Stimulated activated CD8-positive, alpha-beta memory T cell treated with anti-CD3 and anti-CD28 coated beads, Interleukin-4, amount 100 ng/mL, for 24 hours (primary cell): ENCODE measurements at regions not wholly inside any gene's neighbourhood (a gene's known extent, or its start where the extent isn't known, plus 50 kb on each side); places are given as distances from the start of the nearest gene placed in this dataset.
"Not testable (repeated sequence)": the region's sequence is repeated elsewhere in the genome, so short reads cannot be mapped to it uniquely, and the experiment has no call there.

ENCODE experiments used
- DNase-seq: peaks from one replicate; pipeline ENCODE4 v3.0.0-alpha.2; 2020; ENCODE audit warnings: low read depth

DNA sequence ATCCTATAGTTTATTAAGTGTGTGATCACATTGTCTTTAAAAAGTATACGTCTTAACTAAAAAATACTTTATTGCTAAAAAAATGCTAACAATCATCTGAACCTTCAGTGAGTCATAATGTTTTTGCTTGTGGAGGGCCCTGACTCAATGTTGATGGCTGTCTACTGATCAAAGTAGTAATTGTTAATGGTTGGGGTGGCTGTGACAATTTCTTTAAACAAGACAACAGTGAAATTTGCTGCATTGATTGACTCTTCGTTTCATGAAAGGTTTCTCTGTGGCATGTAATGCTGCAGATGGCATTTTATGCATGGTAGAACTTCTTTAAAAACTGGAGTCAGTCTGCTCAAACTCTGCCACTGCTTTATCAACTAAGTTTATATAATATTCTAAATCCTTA lies 101.4 kb upstream of the IL15 start:
- no peak for DNase-seq

DNA sequence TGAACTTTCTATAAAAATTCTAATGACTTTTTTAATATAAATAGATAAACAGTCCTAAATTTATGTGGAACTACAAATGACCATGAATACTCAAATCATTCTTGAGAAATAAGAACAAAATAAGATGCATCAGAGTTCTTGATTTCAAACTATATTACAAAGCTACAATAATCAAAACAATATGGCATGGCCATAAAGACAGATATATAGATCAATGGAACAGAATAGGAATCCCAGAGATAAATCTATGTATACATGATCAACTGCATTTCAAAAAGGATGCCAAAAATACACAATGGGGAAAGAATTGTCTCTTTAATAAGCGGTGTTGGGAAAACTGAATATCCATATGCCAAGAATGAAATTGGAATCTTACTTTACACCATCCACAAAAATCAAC lies 98.4 kb upstream of the IL15 start:
- DNase-seq, result no peak

GRCh38 chr4:141540643-141541042 lies 95.7 kb upstream of the IL15 start:
- no peak for DNase-seq

DNA sequence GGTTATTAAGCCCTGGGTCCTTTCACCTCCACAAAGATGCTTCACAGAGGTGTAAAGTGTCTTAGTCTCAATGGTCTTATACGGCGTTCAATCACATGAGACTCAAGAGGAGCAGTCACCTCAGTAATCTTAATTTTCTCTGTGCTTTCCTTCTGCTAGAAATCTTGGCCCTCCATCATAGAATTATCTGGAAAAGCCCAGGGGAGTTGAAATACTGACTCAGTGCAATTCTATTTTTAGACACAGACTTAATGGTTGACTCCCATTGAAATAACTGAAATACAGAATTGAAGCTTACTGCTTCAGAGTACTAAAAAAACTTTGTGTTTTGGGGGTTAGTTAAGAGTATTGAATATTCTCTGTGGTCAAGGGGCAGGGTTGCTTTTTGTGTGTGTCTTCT lies 94.5 kb upstream of the IL15 start:
- no peak for DNase-seq

DNA sequence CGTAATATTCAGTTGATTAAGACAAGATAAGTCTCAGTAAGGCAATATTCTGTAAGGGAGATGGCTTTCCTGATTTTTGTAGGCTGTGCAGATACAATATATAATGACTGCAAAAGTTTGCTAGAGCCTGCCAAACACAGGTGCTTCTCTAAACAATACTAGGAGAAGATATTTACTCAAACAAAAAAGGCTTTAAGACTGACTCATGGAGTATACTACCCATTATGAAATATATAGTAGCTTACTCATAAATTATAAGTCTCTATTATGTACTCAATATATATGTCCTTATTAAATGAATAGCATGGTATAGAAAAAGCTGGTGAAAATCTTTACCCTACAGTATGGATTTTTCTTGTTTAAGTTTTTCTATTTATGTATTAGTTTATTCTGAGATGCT lies 93.2 kb upstream of the IL15 start:
- no peak for DNase-seq

DNA sequence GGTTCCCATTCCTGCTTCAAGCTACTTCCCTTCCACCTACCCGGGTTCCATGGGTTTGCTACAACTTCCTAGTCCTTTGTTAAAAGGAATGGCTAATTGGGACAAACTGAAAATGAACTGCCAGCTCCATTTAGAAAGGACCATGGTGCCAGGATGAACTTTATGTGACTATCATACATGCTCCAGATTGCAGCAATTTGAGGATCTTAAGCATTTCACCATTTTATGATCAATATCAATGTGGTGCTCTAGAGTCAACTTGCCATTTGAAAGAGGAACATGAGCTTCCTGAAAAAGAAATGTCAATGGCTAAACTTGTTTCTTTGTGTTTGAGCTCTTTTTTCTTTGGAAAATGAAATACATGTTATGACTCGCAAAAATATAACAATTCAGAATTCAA lies 92.7 kb upstream of the IL15 start:
- no peak for DNase-seq

DNA sequence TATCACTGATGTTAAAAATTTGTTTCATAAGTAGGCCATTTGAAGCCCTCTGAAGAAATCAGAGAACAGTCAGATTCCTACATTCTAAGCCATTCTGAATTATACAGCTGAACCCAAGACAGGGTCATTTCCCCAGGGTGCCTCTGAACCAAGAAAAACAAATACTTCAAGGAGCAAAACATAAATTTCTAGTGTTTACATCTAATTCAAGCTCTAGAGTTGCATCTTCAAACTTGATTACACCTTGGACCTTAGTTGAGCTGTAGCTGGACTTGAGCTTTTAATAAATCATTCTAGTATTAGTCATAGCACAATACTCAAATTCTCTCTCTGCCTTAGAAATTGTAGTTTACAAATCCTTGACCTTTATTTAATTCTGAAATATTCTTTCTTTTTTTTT lies 87.6 kb upstream of the IL15 start:
- DNase-seq, result no peak

DNA sequence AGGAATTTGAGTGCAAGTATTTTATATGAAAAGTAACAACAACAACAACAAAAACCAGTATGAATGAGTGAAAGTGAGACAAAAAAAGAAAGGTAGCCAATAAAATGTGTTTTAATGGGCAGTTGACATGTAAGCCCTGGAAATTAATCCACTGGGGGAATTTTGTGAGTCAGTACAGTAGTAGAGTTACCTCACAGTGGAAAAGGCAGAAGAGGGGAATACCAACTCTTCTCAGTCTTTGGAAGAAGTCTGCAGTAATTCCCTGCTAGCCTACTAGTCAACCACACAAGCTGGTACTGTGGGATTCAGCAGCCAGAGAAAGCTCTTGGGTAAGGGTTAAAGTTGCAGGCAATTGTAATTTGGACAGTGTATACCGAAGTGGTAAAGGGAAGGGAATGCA lies 76.3 kb upstream of the IL15 start:
- no peak for DNase-seq

DNA sequence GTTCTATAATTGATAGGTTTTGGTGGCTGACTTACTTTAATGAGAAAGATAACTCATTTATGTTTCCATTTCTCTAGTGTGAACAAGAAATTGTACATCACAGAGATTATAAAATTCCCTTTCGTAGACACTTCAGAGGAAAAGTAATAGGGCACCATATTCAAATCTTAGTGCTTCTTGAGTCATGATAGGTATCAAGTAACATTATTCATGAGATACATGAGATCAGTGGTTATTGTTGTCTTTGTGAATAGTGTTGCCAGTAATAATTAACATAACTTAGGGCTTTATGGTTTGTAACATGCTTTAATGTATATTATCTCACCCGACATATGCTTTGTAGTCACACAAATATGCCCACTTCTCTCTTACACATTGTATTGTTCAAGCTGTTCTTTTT lies 73.7 kb upstream of the IL15 start:
- no peak for DNase-seq

- DNase-seq, result no peak
These were observed 72.7 kb upstream of the IL15 start for GRCh38 chr4:141563723-141564122.

- not testable (repeated sequence) for DNase-seq
These were observed 71.4 kb upstream of the IL15 start for GRCh38 chr4:141564961-141565360.

DNA sequence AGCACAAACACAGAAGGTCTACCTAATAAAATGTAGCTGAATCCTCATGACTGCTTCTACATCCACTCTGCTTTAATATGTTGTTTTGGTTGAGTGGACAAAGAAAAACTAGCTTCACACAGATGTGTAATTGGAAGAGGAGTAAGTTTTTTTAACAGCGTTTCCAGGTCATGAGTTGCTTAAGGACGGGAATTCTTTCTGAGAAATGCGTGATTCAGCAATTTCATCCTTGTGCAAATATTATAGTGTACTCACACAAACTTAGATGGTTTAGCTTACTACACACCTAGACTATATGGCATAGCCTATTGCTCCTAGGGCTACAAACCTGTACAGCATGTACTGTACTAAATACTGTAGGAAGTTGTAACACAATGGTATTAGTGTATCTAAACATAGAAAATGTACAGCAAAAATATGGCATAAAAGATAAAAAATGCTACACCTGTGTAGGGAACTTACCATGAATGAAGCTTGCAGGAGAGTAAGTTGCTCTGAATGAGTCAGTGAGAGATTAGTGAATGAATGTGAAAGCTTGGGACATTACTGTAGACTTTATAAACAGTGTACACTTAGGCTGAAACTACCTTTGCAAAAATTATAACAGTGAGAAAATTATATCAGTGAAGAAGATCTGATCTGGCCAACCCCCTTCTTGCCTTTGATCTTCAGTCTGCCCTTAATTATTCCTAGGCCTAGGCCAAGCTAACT lies 70.8 kb upstream of the IL15 start:
- no peak for DNase-seq

- no peak for DNase-seq
These were observed 69.0 kb upstream of the IL15 start for GRCh38 chr4:141567326-141567915.

GRCh38 chr4:141569141-141569540 lies 67.2 kb upstream of the IL15 start:
- DNase-seq, result no peak

DNA sequence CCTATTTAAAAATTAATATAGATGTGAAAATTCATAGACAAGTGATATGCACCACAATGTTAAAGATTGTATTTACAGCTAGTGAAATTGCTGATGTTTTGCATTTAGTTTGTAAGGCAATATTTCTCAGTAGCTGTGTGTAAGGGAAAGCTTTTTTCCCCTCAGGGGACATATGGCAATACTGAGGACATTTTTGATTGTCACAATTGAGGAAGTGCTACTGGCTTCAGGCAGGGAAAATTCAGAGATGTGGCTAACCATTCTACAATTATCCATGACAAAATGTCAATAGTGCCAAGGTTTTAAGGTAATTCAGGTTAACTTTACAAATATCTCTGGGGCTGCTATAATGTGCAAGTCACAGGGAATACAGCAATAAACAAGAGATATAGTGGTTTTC lies 66.1 kb upstream of the IL15 start:
- no peak for DNase-seq

- no peak for DNase-seq
These were observed 65.0 kb upstream of the IL15 start for GRCh38 chr4:141571362-141571761.

DNA sequence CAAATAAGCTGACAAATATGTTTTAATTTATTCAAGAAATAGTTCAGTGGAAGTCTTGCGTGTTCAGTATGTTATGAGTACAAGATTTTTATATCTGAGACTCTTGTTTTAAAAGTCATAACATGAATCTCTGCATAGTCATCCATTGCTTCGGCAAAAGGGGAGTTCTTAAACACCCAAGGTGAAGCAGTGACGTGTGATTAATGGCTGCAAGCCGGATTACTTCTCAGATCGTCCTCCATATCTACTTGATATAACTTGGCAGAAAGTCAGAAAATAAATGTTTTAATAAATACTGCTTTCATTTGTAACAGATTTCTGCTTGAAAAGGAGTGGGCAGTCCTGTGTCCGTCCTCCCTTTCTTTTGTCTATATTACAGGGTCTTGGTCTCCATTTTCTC lies 64.6 kb upstream of the IL15 start:
- no peak for DNase-seq

DNA sequence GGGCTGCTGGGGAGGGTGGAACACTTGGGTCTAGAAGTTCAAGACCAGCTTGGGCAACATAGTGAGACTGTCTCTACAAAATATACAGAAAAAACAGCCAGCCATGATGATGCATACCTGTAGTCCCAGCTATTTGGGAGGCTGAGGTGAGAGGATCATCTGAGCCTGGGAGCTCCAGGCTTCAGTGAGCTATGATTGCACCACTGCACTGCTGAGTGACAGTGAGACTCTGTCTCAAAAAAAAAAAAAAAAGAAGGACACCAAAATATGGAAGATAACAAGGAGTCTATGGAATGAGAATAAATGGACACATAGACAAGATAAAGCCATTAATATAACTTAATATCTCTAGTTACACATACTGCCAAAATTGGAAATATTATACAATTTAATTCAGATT lies 62.7 kb upstream of the IL15 start:
- DNase-seq, result no peak

DNA sequence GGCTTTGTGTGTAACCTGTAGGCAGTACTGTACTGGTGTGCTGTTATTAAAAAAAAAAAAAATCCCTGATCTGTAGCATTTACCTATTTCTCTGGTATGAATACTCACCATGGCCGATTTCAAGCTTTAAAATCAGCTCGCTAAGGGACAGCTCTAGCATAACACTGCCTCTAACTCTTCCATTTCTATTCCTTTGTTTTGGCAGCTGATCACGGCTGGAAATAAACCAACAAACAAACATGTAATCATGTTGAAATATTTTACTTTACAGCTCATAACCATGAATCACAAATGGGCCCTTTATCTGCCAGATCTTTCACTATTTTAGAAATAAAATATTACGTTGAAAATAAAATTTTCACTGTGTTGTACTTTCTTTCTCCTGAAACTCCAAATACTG lies 60.5 kb upstream of the IL15 start:
- DNase-seq, result no peak

DNA sequence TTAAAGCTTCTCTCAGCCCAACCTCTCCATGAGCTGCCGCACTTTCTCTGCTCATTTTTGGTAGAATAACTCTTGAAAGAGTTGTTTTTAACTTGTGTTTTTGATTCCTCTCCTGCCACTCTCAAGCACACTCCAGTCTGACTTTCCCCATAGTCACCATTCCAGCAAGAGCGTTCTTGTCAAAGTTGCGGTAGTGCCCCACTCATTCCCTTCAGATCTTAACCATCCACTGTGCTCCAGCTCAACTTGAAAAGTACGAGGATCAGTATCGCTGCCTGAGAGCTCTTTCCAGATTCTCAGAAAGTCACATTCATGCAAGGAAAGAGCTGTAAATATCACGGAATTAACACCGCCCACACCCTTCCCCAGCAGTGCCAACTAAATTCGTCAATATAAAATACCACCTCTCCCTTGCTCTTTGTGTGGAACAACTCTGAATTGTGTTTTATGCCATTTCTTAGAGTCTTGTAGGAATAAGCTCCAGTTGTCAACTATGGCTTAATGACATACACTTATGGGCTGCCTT lies 59.7 kb upstream of the IL15 start:
- DNase-seq, result no peak

GRCh38 chr4:141578451-141578850 lies 57.9 kb upstream of the IL15 start:
- no peak for DNase-seq

DNA sequence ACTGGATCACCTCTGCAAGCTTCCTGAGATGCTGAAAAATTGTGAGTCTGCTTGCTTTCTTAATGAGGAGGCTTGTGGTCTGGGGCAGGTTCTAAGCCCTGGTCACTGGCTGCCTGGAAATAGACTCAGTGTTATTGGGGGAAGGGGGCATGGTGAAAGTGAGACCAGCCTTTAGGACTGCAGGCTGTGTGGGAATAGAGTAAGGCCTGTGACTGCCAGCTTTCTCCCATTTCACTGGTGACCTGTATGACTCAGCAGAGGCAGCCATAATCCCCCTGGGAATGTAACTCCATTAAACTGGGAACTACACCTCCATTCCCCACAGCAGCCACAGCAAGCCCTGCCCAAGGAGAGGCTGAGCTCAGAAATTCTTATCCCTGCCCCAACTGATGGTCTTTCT lies 55.9 kb upstream of the IL15 start:
- no peak for DNase-seq
